Hepatocyte (in vitro differentiated cells): ENCODE measurements at regions not wholly inside any gene's neighbourhood (a gene's known extent, or its start where the extent isn't known, plus 50 kb on each side); places are given as distances from the start of the nearest gene placed in this dataset.

ENCODE experiments used
- EZH2 ChIP-seq: fragments of 200-600 bp; sonication (generic); IDR thresholded peaks from 2 replicates; pipeline ENCODE4 v1.6.1; 2016; ENCODE audit warnings: antibody characterized with exemption, mild to moderate bottlenecking, borderline replicate concordance
- EZH2phosphoT487 ChIP-seq: fragments of 200-600 bp; sonication (generic); IDR thresholded peaks from one replicate; pipeline ENCODE4 v1.6.1; 2018; ENCODE audit warnings: antibody characterized with exemption, mild to moderate bottlenecking, low read depth, moderate library complexity; ENCODE audit not compliant: unreplicated experiment, severe bottlenecking
- TF ChIP-seq, protein P1 (sequence below): fragments of 200-600 bp; sonication (generic); IDR thresholded peaks from 2 replicates; pipeline ENCODE4 v1.5.1; 2016; ENCODE audit warnings: antibody characterized with exemption, mild to moderate bottlenecking; ENCODE audit not compliant: poor library complexity

DNA sequence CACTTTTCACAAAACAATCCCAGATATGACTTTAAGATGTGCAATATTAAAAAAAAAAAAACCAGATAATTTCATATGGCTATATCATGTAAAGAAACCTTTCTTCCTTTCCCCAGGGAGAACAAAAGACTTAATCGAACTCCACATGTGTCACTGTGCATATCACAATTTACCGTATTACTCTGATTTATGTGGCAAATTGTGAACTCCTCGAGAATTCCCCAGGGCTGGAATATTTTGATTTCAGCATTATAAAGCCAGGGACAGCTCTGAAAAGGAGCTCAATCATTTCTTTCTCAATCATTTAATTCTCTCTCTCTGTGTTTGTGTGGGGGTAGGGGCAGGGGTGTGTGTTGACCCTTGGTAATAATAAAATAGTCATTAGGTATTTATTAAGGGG, 165.8 kb downstream of the TDRD15 start:
- TF ChIP-seq, protein P1, sequence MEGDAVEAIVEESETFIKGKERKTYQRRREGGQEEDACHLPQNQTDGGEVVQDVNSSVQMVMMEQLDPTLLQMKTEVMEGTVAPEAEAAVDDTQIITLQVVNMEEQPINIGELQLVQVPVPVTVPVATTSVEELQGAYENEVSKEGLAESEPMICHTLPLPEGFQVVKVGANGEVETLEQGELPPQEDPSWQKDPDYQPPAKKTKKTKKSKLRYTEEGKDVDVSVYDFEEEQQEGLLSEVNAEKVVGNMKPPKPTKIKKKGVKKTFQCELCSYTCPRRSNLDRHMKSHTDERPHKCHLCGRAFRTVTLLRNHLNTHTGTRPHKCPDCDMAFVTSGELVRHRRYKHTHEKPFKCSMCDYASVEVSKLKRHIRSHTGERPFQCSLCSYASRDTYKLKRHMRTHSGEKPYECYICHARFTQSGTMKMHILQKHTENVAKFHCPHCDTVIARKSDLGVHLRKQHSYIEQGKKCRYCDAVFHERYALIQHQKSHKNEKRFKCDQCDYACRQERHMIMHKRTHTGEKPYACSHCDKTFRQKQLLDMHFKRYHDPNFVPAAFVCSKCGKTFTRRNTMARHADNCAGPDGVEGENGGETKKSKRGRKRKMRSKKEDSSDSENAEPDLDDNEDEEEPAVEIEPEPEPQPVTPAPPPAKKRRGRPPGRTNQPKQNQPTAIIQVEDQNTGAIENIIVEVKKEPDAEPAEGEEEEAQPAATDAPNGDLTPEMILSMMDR: no peak
- TF ChIP-seq EZH2: no peak
- TF ChIP-seq EZH2phosphoT487: no peak
